ENCODE measurements at regions not wholly inside any gene's neighbourhood (a gene's known extent, or its start where the extent isn't known, plus 50 kb on each side); places are given as distances from the start of the nearest gene placed in this dataset.

DNA sequence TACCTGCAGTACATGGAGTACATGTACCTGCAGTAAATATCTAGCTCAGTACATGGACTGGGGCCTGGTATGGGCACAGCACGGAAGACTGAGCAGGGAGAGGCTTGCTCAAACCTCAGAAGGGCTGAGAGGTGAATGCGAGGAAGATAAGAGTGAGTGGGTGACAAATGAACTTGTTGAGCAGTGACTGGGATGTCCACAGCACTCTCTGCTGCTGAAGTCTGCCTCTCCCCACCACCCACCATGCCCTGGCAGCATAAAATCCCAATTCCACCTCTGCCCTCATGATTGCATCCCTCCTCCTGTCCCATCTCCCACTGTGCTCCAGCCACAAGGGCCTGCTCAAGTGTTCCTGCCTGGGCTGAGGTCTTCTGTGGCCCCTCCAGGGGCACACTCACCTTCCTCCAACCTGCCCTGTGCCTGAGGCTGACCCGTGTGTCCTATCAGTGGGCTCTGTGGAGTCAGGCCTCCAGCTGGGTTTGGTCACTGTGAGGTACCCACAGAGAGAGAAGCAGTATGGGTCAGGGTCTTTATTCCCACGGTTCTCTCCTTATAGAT, 114.2 kb downstream of the FOXD2 start:
- no peak for DNase-seq (ENCODE audit: low read depth)

DNA sequence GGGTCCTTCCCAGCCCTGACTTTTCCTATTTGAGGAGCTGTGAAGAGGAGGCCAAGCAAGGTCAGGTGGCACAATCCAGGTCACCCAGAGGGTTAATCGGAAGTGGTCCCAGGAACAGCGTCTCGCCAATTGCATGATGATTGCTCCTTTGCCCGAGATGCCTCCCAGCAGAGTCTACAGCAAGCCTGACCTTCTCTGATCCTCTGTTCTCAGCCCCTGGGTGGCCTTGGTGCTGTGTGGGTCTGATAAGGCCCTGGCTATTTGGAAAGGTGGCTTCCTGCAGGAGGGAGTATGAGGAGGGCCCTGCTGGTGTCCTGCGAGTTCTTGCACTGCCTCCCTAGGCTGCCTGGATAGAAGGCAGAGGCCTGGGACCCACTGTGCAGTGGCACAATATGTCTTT, 116.2 kb downstream of the FOXD2 start:
- no peak for DNase-seq (ENCODE audit: low read depth)

DNA sequence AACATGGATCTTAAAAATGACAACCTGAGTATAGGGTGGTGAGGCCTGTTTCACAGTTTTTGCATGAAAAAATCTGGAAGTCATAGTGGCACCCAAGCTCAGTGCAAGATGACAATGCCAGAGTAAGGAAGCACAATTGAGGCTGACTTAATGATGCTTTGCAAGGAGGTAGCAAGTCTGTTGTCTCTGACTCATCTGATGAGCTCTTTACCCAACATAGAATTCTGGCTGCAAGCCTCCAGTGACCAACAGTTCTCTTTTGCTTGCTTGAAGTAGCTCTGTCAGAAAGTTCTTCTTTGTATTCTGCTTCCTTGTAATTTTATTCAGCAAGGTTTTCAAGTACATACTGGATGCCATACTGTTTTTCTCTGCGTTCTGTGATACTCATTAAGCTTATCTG, 117.1 kb downstream of the FOXD2 start:
- no peak for DNase-seq (ENCODE audit: low read depth)

DNA sequence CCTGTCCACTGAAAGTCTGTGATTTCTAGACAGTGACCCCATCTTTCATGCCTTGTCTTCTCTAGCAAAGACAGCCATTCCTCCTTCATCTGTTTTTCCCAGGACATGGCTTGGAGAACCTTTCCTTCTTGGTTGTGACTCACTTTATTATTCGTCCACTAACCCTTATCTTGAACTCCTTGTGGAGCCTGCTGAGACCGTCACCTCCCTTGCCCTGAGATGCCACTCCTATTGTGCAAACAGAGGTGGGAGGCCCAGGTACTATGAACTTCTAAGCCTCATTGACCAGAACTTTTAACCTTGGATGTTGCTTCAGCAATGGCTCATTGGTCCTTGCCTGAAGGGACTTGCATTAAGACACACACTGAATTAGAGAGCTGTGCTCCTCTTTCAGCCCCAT, 117.5 kb downstream of the FOXD2 start:
- DNase-seq (ENCODE audit: low read depth), result no peak

DNA sequence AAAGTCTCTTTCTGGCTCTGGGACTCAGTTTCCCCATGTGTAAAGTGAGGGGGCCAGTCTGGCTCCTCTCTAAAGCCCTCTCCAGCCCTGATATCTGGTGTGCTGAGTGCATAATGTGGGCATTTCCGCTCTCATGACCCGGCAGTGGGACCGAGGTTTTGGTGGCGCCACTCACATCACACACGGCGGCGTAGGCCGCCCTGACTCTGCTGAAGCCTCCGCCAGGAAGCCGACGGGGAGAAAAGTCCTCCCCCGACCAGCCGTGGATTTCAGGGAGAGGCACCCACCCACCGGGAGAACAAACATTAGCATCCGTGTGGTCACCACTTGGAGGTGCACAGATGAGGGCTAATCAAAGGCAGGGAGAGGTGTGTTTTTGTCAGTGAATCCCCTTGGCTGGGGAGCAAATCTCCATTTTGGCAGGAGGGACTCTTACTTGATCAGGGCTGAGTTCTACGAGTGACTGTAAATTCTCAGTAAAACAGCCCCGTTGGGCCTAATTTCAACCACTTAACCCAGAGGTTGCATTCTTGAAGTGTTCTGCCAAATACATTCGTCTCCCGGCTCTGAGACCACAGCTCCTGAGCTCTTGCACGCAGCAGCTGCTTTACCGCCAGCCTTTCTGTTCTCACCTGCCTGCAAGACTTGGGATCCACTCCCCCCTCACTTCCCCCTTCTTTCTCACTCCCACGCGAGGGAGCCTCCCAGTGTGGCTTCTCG, 118.2 kb downstream of the FOXD2 start:
- no peak for DNase-seq (ENCODE audit: low read depth)

DNA sequence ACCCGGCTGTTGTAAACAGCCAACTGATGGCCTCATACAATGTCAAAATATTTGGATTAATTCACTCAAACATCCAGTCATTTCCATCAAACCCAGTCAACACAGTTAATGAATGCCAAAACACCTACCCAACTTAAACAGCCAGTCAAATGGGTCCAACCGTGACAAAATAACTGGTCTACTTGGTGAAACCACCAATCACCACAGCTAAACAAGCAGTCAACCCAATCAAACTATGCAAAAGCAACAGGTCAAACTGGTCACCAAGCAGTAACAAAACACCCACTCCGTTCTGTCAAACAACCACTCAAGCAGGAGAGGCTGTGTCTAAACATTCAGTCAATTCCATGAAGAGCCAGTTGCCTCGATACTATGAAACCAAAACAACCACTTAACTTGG, 119.2 kb downstream of the FOXD2 start:
- no peak for DNase-seq (ENCODE audit: low read depth)

DNA sequence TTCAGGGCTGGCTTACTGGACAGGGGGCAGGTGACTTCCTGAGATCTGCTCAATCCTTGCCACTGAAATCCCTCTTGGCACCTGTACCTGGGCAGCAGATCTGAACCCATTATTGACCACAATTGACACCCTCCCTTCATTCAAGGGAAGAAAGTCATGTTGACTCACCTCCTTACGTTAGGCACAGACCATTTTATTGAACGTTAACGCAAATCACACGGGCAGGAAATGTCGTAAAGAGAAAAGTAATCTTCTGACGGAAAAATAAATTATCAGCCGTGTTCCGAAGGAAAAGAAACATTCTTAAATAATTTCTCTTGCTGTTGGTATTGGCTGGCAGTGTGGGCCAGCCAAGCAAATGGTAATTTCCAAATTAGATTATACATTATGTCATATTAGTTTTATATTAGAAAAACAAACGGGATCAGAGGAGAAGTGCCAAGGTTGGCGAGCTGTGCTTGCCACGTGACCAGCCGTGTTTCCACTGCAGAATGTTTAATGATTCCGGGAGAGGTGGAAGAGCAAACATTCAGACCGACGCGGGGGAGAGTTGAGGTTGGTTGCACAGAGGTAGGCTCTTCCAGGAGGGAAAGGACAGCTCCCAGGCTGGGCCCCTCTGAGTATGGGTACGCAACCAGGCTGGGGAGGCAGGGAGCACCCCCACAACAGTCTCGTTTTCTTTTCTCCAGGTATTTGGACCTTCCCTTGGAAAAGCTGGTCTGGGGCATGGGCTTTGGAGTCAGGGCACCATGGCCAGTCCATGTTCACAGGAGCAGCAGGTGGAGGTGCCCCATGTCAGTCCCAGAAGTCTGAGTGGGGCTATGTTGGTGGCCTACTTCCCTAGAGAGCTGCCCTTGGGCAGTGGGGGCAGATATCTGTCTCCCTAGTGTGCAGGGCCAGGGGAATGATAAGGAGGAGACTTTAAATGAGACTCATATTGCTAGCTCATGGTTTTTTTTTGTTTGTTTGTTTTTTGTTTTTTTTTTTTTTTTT, 121.1 kb downstream of the FOXD2 start:
- DNase-seq (ENCODE audit: low read depth), result no peak

DNA sequence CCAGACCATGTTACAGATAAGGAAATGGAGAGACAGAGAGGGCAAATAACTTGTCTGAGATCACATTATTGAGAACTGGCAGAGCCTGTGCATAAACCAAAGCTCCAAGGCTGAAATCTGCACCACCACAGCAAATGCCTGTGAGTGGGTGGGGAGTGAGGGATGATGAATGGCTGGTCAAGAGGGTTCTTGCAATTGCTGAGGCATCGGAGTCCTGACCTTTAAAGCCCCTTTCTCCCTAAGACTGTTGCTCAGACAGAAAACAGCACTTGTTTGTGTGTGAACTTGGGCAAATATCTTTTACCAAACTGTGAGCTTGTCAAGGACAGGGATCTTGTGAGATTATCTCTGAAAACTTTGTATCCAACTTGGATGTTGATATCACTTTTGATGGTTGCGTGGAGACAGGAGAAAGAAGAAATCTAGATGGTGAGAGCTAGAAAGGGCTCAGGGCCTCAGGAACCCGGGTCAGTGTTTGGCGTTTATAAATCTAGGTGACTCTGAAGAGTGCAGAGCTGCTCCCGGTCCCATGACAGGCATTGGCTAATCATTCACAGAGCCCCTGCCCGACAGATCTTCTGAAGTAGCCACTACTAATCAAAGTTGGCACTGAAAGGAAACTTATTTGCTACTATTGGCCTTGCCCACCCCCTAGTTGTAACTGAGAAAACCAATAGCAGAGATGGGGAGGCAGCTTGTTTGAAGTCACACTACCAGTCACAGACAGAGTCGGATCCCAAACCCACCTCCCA, 122.3 kb downstream of the FOXD2 start:
- DNase-seq (ENCODE audit: low read depth), result no peak

DNA sequence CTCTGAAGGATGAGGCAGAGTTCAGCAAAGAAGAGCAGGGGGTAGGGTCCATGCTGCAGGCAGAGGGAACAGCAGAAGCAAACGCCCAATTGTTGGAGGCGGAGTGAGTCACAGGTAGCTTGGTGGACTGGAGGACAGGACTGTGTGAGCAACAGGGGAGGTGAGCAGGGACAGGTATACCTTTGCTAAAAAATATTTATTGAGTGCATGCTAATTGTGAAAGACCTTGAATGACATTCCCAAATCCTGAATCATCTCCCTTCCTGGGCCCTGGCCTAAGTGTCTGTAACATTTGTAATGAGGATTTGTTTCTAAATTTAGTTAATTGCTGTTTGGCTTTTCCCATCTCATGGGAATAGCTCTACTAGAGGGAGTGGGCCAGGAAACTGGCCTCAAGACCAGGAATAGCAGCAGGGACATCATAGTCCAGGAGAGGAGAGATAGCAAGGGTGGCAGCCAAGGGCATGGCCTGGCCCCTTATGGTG, 123.7 kb downstream of the FOXD2 start:
- peak; percentile 63 for DNase-seq (ENCODE audit: low read depth)

DNA sequence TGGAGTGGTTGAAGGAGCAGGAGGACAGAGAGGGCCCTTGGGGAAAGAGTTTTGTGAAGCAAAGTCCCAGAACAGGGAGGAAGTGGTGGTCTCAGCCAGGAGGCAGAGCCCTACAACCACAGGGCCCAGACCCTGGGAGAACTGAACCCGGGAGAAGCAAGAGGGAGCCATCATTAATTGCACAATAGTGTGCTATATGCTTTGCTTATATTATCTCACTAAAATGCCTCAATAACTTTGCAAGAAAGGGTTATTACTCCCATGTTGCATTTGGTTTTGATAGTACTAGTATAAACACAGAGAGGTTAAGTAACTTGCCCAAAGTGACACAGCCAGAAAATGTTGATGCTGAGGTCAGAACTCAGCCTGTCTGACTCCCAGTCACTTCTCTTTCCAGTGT, 124.3 kb downstream of the FOXD2 start:
- DNase-seq (ENCODE audit: low read depth), result no peak

DNA sequence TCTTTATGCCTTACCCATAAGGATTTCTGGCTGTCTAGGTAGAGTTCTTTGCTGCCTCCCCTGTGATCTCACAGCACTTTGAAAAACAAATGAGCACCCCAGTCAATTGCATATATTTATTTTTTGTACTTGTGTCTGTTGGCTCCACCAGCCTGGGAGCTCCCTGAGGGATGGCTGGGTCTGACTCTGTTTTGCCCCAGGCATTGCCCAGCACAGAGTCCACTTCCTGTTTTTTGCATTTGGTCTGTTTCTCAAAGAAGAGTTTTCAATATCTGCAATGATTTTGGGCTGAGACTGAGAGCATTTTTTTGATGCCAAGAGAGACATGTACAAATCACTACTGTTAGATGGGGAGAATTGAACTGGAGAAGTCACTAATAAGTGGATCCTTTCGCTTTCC, 125.0 kb downstream of the FOXD2 start:
- DNase-seq (ENCODE audit: low read depth), result no peak

DNA sequence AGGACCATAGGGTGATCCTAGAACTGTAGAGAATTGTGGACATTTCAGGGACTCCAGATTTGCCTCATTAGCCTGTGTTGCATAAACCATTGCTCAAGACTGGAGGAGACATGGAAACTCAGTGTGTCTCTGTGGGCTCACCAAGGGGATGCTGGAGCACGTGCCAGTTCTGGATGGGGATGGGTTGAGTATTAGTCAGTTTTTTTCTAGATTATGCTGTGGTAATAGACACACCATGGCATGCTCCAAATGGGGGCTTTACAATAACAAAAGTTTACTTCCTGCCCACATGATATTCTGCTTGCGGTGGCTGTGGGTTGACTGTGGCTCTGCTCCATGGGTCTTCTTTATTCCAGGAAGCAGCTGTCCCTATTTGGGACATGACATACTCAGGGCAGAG, 125.4 kb downstream of the FOXD2 start:
- DNase-seq (ENCODE audit: low read depth), result peak; percentile 68

DNA sequence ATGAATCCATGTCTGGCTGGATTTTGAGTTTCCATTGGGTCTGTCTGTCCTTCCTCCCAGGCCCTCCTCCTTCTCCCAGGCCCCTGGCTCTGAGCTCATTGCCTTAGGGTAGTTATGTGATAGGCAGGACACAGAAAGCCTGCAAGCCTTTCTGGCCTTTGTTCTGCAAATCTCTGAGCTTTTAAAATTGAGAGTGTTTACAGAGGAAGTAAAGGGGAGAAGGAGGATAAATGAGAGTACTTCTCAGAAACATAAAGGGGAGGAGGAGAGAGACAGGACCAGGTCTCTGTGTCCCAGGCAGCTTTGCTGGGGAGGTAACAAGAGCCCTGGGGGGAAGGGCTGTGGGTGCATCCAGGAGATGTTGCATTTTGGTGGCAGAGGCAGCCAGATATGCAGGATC, 126.7 kb downstream of the FOXD2 start:
- DNase-seq (ENCODE audit: low read depth), result no peak

DNA sequence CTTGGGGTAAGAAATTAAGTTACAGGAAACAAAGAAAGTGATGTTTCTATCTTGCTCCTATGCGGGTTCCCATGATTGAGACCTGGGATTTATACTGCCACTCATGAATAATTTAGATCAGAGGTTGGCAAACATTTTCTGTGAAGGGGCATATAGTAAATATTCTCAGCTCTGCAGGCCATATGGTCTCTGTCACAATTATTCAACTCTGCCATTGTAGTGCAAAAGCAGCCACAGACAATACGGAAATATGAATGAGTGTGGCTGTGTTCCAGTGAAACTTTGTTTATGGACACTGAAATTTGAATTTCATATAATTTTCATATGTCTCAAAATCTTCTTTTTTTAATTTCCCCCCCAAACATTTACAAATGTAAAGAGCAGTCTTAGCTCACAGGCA, 127.2 kb downstream of the FOXD2 start:
- no peak for DNase-seq (ENCODE audit: low read depth)

DNA sequence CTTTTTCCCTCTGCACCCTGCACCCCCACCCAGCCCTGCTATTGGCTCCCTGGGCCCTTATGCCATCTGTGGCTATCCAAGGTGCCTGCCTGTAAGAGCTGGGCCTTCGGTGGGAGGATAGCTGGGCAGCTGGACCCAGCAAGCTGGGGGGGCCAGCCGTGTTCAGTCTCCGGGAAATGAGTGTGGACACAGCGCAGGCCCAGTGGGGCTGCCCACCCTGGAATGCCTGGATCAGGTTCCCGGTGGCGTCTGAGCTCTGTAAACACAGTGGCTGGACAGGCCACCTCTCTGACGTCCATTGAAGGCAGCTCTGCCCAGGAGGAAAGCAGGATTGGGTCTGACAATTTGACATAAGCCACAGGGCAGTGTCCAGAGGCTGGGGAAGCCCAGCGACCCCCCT, 127.8 kb downstream of the FOXD2 start:
- DNase-seq (ENCODE audit: low read depth), result no peak

DNA sequence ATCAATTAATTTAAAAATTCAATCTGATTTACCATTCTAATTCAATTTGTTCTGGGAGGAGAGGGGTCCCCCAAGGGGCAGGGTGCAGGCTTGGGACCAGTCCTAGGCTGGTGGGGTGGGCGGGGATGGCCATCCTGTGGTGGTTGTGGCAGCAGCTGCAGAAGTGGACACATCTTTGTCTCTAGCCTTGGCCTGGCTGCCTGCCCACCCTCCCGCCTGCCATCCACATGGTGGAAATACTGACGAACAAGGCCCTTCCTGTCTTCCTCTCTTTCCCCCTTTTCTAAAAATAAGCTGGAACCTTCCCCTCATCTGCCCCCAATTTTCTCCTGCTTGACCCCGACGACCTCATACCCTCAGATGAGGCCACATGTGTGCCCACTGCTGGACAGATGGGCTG, 130.9 kb downstream of the FOXD2 start:
- peak; percentile 77 for DNase-seq (ENCODE audit: low read depth)

DNA sequence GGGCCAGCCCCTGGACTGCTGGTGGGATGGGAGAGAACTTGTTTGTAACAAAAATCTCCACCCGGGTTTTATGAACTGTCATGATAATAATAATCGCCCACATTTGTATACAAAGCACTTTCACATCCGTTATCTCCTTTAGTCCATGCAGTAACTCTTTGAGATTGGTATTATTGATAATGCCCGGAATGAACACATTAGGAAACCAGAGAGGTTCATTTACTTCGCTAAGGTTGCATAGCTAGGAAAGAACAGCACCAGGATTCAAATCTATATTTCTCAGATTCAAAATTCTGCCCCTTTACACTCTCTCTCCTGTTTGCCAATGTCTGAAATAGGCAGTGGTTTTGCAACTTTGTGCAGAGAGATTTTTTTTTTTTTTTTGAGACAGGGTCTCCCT, 131.4 kb downstream of the FOXD2 start:
- DNase-seq (ENCODE audit: low read depth), result no peak

DNA sequence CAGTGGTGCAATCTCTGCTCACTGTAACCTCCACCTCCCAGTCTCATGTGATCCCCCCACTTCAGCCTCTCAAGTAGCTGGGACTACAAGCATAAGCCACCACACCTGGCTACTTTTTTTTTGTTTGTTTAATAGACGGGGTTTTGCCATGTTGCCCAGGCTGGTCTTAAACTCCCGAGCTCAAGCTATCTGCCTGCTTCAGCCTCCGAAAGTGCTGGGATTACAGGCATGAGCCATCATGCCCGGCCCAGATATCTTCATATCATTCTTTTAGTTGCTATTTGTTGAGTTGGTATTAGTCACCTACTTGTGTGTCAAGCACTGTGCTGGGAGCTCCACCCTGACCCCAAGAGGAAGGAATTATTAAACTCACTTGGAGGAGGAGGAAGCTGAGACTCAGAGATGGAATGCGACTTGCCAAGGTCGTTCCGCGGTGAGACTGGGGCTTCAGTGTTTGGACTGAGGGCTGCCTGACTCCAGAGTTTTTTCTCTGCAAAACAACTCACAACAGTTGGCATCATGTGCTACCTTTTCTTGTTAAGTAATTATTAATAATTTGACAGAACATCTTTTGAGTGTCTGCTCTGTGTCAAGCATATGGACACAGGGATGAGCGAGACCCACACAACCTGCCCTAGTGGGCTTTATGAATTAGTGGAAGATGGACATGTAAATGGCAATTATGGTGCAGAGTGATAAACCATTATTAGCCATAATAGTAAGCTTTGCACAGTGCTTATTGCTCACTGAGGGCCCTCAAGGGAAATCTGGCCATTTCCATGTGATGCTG, 132.0 kb downstream of the FOXD2 start:
- DNase-seq (ENCODE audit: low read depth), result peak; percentile 64

DNA sequence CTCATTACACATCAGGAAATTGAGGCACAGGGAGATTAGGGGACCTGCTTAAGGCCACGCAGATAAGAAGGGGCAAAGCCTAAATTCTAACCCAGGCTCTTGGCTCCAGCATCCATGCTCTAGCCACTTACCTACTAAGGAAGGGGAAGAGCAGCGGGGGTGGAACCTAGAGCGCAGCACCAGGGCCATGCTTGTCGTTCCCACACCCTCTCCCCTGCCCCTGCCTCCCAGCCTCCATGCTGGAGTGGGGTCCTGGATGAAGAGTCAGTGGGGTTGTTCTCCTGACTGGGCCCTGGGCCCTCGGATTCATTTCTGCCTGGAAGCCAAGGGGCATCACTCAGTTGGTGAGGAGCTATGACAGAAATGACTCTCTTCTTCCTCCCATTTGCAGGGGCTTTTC, 133.3 kb downstream of the FOXD2 start:
- no peak for DNase-seq (ENCODE audit: low read depth)

DNA sequence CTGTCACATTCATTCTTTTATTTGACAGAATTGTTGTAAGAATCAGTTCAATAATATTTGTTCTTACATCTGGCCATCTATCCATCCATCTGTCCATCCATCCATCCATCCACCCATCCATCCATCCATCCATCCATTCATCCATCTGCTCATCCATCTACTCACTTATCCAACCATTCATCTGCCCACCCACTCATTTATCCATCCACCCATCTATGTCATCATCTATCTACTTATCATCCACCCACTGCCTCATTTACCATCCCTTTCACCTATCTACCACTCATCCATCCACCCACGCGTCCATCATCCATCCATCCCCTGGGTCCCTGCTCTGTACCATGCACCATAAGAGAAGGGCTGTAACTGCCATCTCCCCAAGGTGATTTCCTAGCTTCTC, 134.1 kb downstream of the FOXD2 start:
- no peak for DNase-seq (ENCODE audit: low read depth)

Measured in myocyte (in vitro differentiated cells).